K562 (cell line): ENCODE measurements at regions not wholly inside any gene's neighbourhood (a gene's known extent, or its start where the extent isn't known, plus 50 kb on each side); places are given as distances from the start of the nearest gene placed in this dataset.

Experiments used
- ATAC-seq: fragments of 200-7000 bp; cut with Tn5 transposase; 3 replicates; pipeline ENCODE4 v1.9.1; 2020; ENCODE audit warnings: moderate library complexity
- BruUV-seq: library from RNA; stranded (reverse); fragments of 400-500 nt; replicated peaks from 2 replicates; lab custom pipeline; 2021; lab: Mats Ljungman, UMichigan
- CTCF ChIA-PET: fragments of 300-600 bp; formaldehyde crosslinking; extraction: SDS; loops from one replicate; lab custom pipeline; 2021; ENCODE audit warnings: low intra/inter-chr PET ratio; lab: Yijun Ruan, JAX
- POLR2A ChIA-PET: fragments of 300-600, 350-650 bp; sonication (Branson Sonifier 250); formaldehyde crosslinking; extraction: SDS; loops from one replicate; lab custom pipeline; 2021; ENCODE audit warnings: antibody characterized with exemption, inconsistent platforms; lab: Yijun Ruan, JAX
- DNase-seq, 4 experiments: peaks; one replicate each; pipeline versions ENCODE4 v3.0.0 to v3.0.0-alpha.2; 2011 to 2018; ENCODE audit warnings: low spot score in 3 of 4, mixed read lengths in 3 of 4; ENCODE audit errors: extremely low read depth in 1 of 4
- FAIRE-seq: peaks from 2 replicates; lab custom pipeline; 2011; peaks lifted over from hg19 to GRCh38; lab: Jason Lieb, UNC
- H2AFZ ChIP-seq: 2 replicates; pipeline ENCODE4 v1.6.0; 2011; ENCODE audit warnings: low read depth, low read length, control low read depth, inconsistent platforms
- H3K27ac ChIP-seq: fragments of 200-600 bp; 3 replicates; pipeline ENCODE4 v1.8.0; 2011; ENCODE audit warnings: low read depth, mild to moderate bottlenecking, control low read depth, inconsistent platforms, low read length, moderate library complexity, mixed read lengths; ENCODE audit errors: extremely low read depth
- H3K27me3 ChIP-seq, 2 experiments: fragments of 300-600 bp in 1 of 2; 2 replicates in 1 of 2; 3 replicates in 1 of 2; pipeline versions ENCODE4 v1.6.0 to v1.8.0; 2011; ENCODE audit warnings: inconsistent platforms in 2 of 2, low read length in 2 of 2, mild to moderate bottlenecking in 1 of 2, mixed read lengths in 1 of 2, moderate library complexity in 1 of 2; ENCODE audit not compliant: control insufficient read depth in 2 of 2, insufficient read depth in 2 of 2
- H3K36me3 ChIP-seq: fragments of 300-600 bp; 3 replicates; pipeline ENCODE4 v1.8.0; 2011; ENCODE audit warnings: mild to moderate bottlenecking, low read length, inconsistent platforms; ENCODE audit not compliant: control insufficient read depth, insufficient read depth
- H3K4me1 ChIP-seq, 2 experiments: fragments of 200-600 bp in 1 of 2; replicated peaks in 1 of 2; 2 replicates in 1 of 2; 3 replicates in 1 of 2; pipeline versions ENCODE4 v1.5.1 to v1.8.0; 2011; ENCODE audit warnings: inconsistent platforms in 2 of 2, low read length in 2 of 2, mild to moderate bottlenecking in 1 of 2, mixed read lengths in 1 of 2, moderate library complexity in 1 of 2; ENCODE audit not compliant: control insufficient read depth in 2 of 2, insufficient read depth in 2 of 2
- H3K4me2 ChIP-seq: 2 replicates; pipeline ENCODE4 v1.6.1; 2011; ENCODE audit warnings: low read length, control low read depth, inconsistent platforms, mixed read lengths; ENCODE audit not compliant: insufficient read depth
- H3K4me3 ChIP-seq: fragments of 200-600 bp; sonication (generic), shearing (Covaris generic); 2 replicates; pipeline ENCODE4 v1.5.1; 2016; ENCODE audit warnings: control low read depth, inconsistent platforms
- H3K79me2 ChIP-seq: fragments of 200-600 bp; 3 replicates; pipeline ENCODE4 v1.8.0; 2011; ENCODE audit warnings: low read length, inconsistent platforms; ENCODE audit not compliant: control insufficient read depth, insufficient read depth
- H3K9ac ChIP-seq, 2 experiments: 2 replicates each; pipeline versions ENCODE4 v1.6.0 to v1.6.1; 2011; ENCODE audit warnings: low read depth in 2 of 2, low read length in 2 of 2, control low read depth in 1 of 2, inconsistent platforms in 1 of 2, mild to moderate bottlenecking in 1 of 2, mixed read lengths in 1 of 2; ENCODE audit not compliant: insufficient read depth in 1 of 2
- H3K9me1 ChIP-seq: one replicate; pipeline ENCODE4 v1.6.0; 2011; ENCODE audit warnings: inconsistent platforms, mild to moderate bottlenecking, low read length, moderate library complexity; ENCODE audit not compliant: control insufficient read depth, insufficient read depth
- H3K9me3 ChIP-seq: replicated peaks from 2 replicates; pipeline ENCODE4 v1.5.1; 2011; ENCODE audit warnings: low read depth, low read length, inconsistent platforms; ENCODE audit not compliant: control insufficient read depth, insufficient read depth
- H4K20me1 ChIP-seq: replicated peaks from 2 replicates; pipeline ENCODE4 v1.6.1; 2011; ENCODE audit warnings: low read length, inconsistent platforms, mixed read lengths; ENCODE audit not compliant: control insufficient read depth, insufficient read depth
- KLF16 ChIP-seq: IDR thresholded peaks from 2 replicates; pipeline ENCODE4 v1.6.1; 2016; ENCODE audit warnings: antibody characterized with exemption
- POLR3A ChIP-seq: IDR thresholded peaks from 2 replicates; pipeline ENCODE4 v1.6.1; 2011; ENCODE audit warnings: borderline replicate concordance, mild to moderate bottlenecking, moderate library complexity; ENCODE audit not compliant: insufficient read length, insufficient read depth; ENCODE audit errors: extremely low read depth
- SMARCA5 ChIP-seq: fragments of 450-650 bp; IDR thresholded peaks from 2 replicates; pipeline ENCODE4 v1.6.1; 2016
- SP2 ChIP-seq: IDR thresholded peaks from 2 replicates; pipeline ENCODE4 v1.6.1; 2011; ENCODE audit warnings: mild to moderate bottlenecking, low read depth, low read length, moderate library complexity; ENCODE audit not compliant: poor library complexity, severe bottlenecking; ENCODE audit errors: extremely low read depth
- TAF15 ChIP-seq: fragments of 200-400 bp; formaldehyde crosslinking; IDR thresholded peaks from 2 replicates; pipeline ENCODE4 v1.6.1; 2017; ENCODE audit warnings: mild to moderate bottlenecking, low read depth, low read length, moderate library complexity
- USF2 ChIP-seq: sonication (generic); formaldehyde crosslinking; IDR thresholded peaks from 2 replicates; pipeline ENCODE4 v1.5.0; 2020; ENCODE audit warnings: missing genetic modification reagents
- ZNF830 ChIP-seq: fragments of 250-450 bp; sonication (Bioruptor Pico); IDR thresholded peaks from 2 replicates; pipeline ENCODE4 v1.5.0; 2021; ENCODE audit warnings: mild to moderate bottlenecking
- WGBS: fragments of 100-300 bp; shearing (Covaris generic); methylation state at CpG from one replicate; pipeline ENCODE4 v1.1.6; 2016; ENCODE audit warnings: low coverage, mixed read lengths; ENCODE audit not compliant: insufficient coverage; ENCODE audit errors: missing lambda C conversion rate; 5-methylcytosine and 5-hydroxymethylcytosine counted together
- in situ Hi-C: fragments of 300-500 bp; cut with MboI; formaldehyde crosslinking; loops from 4 replicates; pipeline ENCODE4 v1.15.0; 2018; ENCODE audit warnings: inconsistent platforms, mixed read lengths
- intact Hi-C: fragments of 100-400 bp; cut with micrococcal nuclease; formaldehyde crosslinking; loops from 2 replicates; pipeline ENCODE4 v1.14.2; 2022

GRCh38 chr5:143953851-143954250 lies 141.9 kb downstream of the HMHB1 start:
- Histone ChIP-seq H3K4me1 (no peaks in the 10 kb centered on the region), H3K4me3 (no peak overlapping the region)
- ATAC-seq = no peak
- no peak for TF ChIP-seq SMARCA5
- no peak for TF ChIP-seq KLF16
- no peak for TF ChIP-seq TAF15
- TF ChIP-seq POLR3A = no peak
- TF ChIP-seq USF2 (CRISPR knock-in tag) = no peak
- TF ChIP-seq ZNF830 (CRISPR knock-in tag) = no peak
- no peak for TF ChIP-seq SP2
- TF ChIP-seq, all 486 proteins: peak for 0
- BruUV-seq = no TSS peak
- 0% methylated on average over 4 of the region's 4 CpGs for WGBS
- no peak overlapping the region for H3K4me2 ChIP-seq
- H3K79me2 ChIP-seq = no peaks in the 10 kb centered on the region
- no peak overlapping the region for H3K9ac ChIP-seq
- no peak for DNase-seq
- H3K27ac ChIP-seq = no peak overlapping the region
- no peak overlapping the region for H2AFZ ChIP-seq
- CTCF ChIA-PET = no interaction called here
- H3K27me3 ChIP-seq = no peaks in the 10 kb centered on the region
- H4K20me1 ChIP-seq = no peaks in the 10 kb centered on the region
- no peaks in the 10 kb centered on the region for H3K9me1 ChIP-seq
- H3K9me3 ChIP-seq = no peaks in the 10 kb centered on the region
- no peak for FAIRE-seq
- POLR2A ChIA-PET = no interaction called here
- intact Hi-C loops (no loop called here), in situ Hi-C loops (no loop called here)
- H3K36me3 ChIP-seq = no peaks in the 10 kb centered on the region
